NCI-H1694 treated with DMSO at 0.1 percent for 48 hours (cell line): ENCODE measurements at regions not wholly inside any gene's neighbourhood (a gene's known extent, or its start where the extent isn't known, plus 50 kb on each side); places are given as distances from the start of the nearest gene placed in this dataset.
"Not testable (repeated sequence)": the region's sequence is repeated elsewhere in the genome, so short reads cannot be mapped to it uniquely, and the experiment has no call there.

Source experiments
- DNase-seq: peaks from one replicate; lab custom pipeline; 2025; lab: John Stamatoyannopoulos, UW

DNA sequence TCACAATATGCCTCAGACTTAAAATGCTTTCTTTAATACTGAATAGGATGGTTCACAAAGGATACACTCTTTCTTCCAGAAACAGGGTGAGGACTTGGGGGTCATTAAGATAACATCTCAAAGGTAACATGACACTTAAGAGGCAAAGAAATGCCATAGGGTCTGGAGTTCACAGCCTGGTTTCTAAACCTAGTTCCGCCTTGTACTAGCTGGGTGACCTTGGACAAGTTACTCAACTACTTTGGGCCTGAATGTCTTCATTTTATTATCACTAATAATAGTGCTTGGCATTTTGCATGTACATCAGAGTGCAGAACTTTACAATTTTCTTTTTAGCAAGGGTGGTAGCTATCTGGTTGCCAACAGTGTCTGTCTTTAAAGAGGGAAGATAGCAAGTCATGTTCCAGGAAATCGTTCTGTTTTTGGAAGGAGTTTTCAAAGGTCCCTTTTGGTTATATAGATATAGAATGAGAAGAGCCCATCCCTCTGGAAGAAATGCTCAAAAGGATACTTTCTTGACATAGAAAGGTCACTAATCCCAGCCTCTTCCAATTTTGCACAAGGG is 257.8 kb downstream of the NUAK1 start:
- DNase-seq: no peak

GRCh38 chr12:105882404-105882803 is 256.4 kb downstream of the NUAK1 start:
- DNase-seq: no peak

GRCh38 chr12:105887131-105887530 is 251.6 kb downstream of the NUAK1 start:
- DNase-seq: no peak

GRCh38 chr12:105888696-105889095 is 250.1 kb downstream of the NUAK1 start:
- DNase-seq: no peak

DNA sequence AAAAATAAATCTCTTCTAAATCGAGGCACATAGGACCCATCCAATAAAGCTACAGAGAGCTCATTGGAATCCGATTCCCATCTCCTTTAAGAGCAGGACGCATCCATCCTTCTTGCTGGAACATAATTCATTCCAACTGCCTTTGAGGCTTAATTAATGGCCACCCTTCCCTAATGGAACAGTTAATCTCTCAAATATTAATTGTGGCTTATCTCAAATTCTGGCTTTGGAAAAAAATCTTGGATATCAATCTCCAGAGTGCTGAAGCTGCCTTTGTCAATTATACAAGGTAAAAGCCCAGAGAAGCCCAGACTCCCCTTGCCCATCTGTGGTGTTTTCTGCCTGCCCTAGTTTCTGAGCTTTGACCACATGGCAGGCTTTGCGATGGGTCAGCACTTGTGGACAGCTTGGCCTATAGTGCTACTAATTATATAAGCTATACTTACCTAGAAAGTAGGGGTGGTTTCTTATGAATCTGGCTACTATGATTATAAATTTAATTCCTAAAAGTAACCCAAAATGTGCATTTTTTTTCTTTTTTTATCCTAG is 246.3 kb downstream of the NUAK1 start:
- no peak for DNase-seq

DNA sequence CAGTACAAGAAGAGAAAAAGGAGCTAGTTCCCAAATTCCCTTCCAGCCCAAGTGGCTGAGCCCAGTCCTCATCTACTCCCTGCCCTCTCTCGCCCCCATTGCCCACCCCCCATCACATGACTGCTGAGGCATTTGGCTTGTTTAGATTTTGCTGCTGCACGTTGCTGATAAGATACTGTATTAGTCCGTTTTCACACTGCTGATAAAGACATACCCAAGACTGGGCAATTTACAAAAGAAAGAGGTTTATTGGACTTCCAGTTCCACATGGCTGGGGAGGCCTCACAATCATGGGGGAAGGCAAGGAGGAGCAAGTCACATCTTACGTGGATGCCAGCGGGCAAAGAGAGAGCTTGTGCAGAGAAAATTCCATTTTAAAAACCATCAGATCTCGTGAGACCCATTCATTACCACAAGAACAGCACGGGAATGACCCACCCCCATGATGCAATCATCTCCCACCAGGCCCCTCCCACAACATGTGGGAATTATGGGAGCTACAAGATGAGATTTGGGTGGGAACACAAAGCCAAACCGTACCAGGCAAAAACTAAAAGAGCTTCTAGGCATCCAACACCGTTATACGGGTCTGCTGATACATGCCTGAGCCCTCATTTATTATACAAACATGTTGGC is 243.4 kb downstream of the NUAK1 start:
- not testable (repeated sequence) for DNase-seq

- no peak for DNase-seq
Observed at GRCh38 chr12:105897311-105897725, 241.4 kb downstream of the NUAK1 start.

- DNase-seq: not testable (repeated sequence)
Observed at GRCh38 chr12:105898271-105898670, 240.5 kb downstream of the NUAK1 start.

DNA sequence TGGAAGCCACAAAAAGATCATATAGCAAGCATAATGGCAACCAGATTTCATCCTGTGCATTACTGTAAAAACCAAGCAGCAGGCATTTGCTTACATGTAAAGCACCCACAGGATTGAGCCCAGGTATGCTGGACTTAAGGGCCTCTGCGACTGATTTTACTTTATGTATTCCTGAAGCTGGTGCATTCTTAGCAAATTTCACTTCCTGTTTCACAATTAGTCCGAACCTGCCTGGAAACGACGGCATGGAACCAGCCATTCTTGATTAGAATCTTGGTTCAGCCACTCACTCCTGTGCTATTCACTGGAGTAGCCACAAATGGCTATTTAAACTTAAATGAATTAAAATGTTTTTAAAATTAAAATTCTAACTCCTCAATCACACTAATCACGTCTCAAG is 239.2 kb downstream of the NUAK1 start:
- no peak for DNase-seq

- DNase-seq: no peak
Observed at GRCh38 chr12:105906561-105906960, 232.2 kb downstream of the NUAK1 start.

- DNase-seq: no peak
Observed at GRCh38 chr12:105907982-105908381, 230.8 kb downstream of the NUAK1 start.

DNA sequence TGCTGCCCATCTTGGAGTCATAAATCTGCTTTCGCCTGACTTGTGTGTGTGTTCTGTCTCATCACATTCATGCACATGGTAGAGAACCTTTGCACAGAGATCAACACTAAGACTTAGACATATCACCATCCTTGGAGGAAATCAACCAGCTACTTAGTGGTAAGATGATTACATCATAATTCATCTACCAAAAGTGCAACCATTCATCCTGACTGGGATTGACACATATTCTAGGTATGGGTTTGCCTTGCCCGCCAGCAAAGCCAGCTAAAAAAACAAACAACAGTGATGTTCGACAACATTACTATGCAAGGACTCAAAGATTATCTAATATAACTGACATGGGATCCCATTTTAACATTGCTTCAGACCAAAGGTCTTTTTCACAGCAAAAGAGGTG is 228.7 kb downstream of the NUAK1 start:
- no peak for DNase-seq

DNA sequence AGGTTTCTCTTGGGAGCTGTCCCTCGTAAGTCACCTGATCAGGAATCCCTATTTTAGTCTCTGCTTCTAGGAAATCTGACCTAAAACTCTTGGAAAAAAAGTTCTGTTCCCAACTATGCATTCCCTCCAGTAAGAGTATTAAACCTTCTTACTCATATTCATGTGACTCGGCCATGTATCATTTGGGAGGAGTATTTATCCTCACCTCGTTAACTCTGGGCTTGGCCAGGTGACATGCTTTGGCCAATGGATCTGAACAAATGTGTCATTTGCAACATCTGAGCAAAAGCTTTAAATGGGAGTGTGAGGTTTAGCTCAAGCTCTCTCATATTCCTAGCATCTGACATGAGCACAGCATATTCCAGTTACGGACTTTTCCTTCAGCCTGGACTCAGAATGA is 226.8 kb downstream of the NUAK1 start:
- no peak for DNase-seq

DNA sequence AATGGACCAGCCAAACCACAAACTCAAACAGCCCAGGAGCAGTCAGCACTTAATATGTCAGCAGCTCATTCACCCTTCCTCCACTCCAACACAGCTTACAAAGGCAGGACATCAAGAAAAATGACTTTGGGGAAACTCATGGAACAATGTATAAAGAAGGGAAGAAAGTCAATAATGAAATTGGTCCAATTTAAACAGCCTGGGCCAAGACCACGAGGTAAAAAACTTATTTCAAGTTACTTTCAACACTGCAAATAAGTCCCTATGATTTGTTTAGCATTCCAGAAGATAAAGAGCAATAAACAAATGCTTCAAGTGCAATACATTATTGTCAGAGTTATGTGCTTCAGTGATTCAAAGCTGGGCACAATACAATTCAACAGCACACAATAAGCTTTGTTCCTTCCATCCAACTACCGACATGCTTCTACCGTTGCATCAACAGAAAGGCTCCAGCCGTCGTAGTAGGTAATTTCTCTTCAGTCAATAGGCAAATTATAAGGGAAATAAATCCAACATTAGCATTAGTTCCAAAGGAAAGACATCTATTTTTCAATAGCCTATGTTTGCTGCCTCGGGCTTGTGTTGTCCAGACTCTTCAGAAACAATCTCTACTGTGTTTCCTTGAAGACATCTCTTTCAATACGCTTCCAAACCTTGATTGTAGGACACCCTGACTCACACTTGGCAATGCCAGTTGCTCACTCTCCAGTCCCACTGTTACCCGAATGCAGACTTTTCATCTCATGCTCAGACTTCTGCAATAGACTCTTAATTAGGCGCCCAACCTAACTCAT is 225.7 kb downstream of the NUAK1 start:
- DNase-seq: no peak

DNA sequence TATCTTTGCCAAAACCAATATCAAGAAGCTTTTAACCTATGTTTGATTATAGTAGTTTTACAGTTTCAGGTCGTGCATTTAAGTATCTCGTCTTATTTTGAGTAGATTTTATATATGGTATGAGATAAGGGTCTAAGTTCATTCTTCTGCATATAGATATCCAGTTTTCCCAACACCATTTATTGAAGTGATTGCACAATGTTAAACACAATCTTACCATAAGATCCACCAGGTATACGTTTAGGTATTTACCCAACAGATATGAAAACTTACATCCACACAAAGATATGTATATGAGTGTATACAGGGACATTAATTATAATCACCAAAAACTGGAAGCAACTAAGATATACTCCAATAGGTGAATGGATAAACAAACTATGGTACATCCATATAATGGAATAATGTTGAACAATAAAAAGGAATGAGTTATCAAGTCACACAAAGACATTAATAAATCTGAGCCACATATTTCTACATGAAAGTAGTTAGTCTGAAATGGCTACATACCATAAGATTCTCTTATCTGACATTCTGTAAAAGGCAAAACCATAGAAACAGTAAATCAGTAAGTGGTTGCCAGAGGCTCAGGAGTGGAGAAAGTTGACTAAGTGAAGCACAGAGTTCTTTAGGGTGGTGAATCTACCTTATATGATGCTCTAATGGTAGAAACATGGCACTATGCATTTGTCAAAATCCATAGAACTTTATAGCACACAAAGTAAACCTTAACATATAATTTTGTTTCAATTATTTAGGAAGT is 222.6 kb downstream of the NUAK1 start:
- no peak for DNase-seq

DNA sequence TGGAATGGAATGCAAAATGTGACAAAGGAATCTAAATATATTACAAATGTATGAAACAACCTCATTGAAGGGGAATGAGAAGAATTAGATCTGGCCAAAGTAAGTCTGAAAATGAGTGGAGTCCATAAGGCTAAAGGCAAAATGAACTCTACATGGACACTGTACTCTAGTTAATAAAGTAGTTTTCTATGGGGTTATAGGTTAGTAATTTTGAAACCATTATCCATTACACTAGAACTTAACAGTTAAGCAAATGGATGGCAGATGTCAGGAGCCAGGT is 222.1 kb downstream of the NUAK1 start:
- DNase-seq: no peak

- DNase-seq: peak; percentile 62
Observed at GRCh38 chr12:105920161-105920684, 218.5 kb downstream of the NUAK1 start.

GRCh38 chr12:105921055-105921454 is 217.7 kb downstream of the NUAK1 start:
- no peak for DNase-seq

DNA sequence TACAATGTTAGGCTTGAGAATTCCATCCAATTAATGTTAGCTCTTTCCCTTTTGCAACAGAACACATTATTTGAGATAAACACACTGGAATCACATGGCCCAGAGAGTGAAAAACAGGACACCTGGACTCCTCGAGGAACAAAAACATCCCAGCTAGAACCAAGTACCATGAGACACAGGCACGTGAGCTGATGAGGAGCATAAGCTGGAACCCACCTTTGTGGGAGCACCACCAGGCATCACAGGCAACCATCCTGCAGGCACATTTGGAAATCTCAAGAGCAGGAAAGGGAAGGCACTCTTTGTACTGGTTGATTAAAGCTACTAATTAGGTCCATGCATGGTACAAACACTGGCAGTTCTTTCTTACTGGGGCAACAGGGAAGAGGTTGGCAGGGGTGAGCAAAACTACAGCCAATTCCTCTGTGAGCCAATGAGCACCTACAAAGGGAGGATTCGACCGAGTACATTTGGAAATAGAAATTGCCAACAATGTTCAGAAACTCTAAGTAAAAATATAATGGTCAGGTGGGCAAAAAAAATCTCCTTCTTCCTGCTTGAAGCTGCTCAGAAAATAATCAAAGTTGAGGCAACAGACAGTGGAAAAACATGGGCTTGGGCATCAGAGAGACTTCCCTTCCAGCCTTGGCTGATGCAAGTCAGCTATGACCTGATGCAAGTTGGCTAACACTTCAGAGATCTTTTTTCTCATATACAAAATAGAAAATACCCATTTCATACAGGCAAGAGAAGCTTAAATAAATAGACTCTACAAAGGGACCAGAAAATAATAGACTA is 216.7 kb downstream of the NUAK1 start:
- no peak for DNase-seq

- DNase-seq: no peak
Observed at GRCh38 chr12:105922670-105923102, 216.1 kb downstream of the NUAK1 start.

DNA sequence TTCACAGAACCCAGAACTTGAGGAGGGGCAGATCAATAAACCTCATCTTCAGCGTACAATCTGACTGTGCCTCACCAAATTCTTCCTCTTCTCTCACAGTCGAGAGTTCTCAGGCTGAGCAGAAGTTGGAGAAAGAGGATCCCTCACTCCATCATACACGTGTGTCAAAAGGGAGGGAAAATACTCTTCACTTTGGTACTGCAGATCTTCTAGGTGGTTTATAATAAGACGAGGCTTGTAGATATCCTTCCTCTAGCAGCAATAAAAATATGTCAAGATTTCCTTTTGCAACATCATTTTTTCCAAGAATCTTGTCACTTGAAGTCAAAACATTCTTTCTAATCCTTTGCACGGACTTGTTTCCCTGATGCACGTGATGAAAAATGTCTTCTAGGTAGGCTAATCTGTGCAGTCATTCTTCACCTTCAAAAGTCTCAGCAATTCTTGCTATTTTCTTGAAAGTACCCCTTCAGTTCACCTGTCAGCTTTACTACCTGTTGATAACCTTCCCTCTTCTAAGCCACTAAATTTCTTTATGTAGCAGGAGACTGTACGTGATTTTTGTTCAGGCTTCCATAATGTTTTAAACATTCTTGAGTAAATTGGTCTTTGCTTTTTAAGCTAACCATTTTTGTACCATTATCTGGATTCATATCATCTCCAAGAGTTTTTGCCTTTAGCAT is 214.1 kb downstream of the NUAK1 start:
- no peak for DNase-seq
